Natural killer cell (primary cell): ENCODE measurements at regions not wholly inside any gene's neighbourhood (a gene's known extent, or its start where the extent isn't known, plus 50 kb on each side); places are given as distances from the start of the nearest gene placed in this dataset.

Experiments used
- ATAC-seq, 3 donors: fragments of 150-1000 bp in 2 of 3; fragments of 200-7000 bp in 1 of 3; cut with Tn5 transposase; 1 replicate in 1 of 3; 2 replicates in 2 of 3; pipeline ENCODE4 v1.10.0; 2021; ENCODE audit warnings: mild to moderate bottlenecking in 2 of 3, moderate library complexity in 2 of 3
- DNase-seq, 2 donors: peaks; one replicate each; pipeline versions ENCODE4 v3.0.0 to v3.0.0-alpha.2; 2013 to 2021; ENCODE audit warnings: mixed read lengths in 1 of 2
- H3K27ac ChIP-seq: one replicate; pipeline ENCODE4 v1.5.1; 2013; ENCODE audit warnings: mild to moderate bottlenecking, low read length
- H3K27me3 ChIP-seq: one replicate; pipeline ENCODE4 v1.6.1; 2013; ENCODE audit warnings: low read length; ENCODE audit not compliant: control insufficient read depth, insufficient read depth
- H3K36me3 ChIP-seq: one replicate; pipeline ENCODE4 v1.6.1; 2013; ENCODE audit warnings: low read length; ENCODE audit not compliant: control insufficient read depth, insufficient read depth
- H3K4me1 ChIP-seq: one replicate; pipeline ENCODE4 v1.6.1; 2013; ENCODE audit warnings: low read length; ENCODE audit not compliant: control insufficient read depth, insufficient read depth
- H3K4me3 ChIP-seq: one replicate; pipeline ENCODE4 v1.5.1; 2013; ENCODE audit warnings: low read length
- H3K9me3 ChIP-seq: one replicate; pipeline ENCODE4 v1.6.1; 2013; ENCODE audit warnings: low read length; ENCODE audit not compliant: control insufficient read depth, insufficient read depth
- H3K27ac Mint-ChIP-seq, 2 donors: one replicate each; pipeline ENCODE4 v1.8.0; 2022; ENCODE audit warnings: mild to moderate bottlenecking in 2 of 2, mixed read lengths in 2 of 2, moderate library complexity in 1 of 2
- H3K27me3 Mint-ChIP-seq, 2 donors: one replicate each; pipeline ENCODE4 v1.8.0; 2022; ENCODE audit warnings: low read depth in 2 of 2, mixed read lengths in 2 of 2
- H3K36me3 Mint-ChIP-seq: one replicate; pipeline ENCODE4 v1.8.0; 2022; ENCODE audit warnings: mixed read lengths
- H3K4me1 Mint-ChIP-seq, 2 donors: one replicate each; pipeline ENCODE4 v1.8.0; 2022; ENCODE audit warnings: mixed read lengths in 2 of 2
- H3K4me3 Mint-ChIP-seq: one replicate; pipeline ENCODE4 v1.8.0; 2022; ENCODE audit warnings: mild to moderate bottlenecking, moderate library complexity, mixed read lengths
- H3K9me3 Mint-ChIP-seq, 2 donors: one replicate each; pipeline ENCODE4 v1.8.0; 2022; ENCODE audit warnings: mixed read lengths in 2 of 2
- CTCF ChIP-seq: fragments of 200-600 bp; IDR thresholded peaks from one replicate; pipeline ENCODE4 v1.8.0; 2022; ENCODE audit warnings: antibody characterized with exemption
- WGBS: methylation state at CpG from one replicate; pipeline ENCODE4 v1.1.7; 2013; ENCODE audit warnings: missing lambda C conversion rate; ENCODE audit not compliant: insufficient coverage; 5-methylcytosine and 5-hydroxymethylcytosine counted together
- intact Hi-C: fragments of 100-400 bp; cut with micrococcal nuclease; formaldehyde crosslinking; loops from one replicate; pipeline ENCODE4 v1.14.2; 2022

- H3K27ac Mint-ChIP-seq: no peak overlapping the region
- Histone ChIP-seq H3K36me3 (no peaks in the 10 kb centered on the region), H3K27me3 (no peaks in the 10 kb centered on the region), H3K4me1 (no peaks in the 10 kb centered on the region), H3K9me3 (no peaks in the 10 kb centered on the region), H3K4me3 (no peak overlapping the region), H3K27ac (no peak overlapping the region)
- TF ChIP-seq CTCF: no peak
- H3K9me3 Mint-ChIP-seq: peaks cover 0 to 2% of the 10 kb centered on the region in 2 donors
- no peaks in the 10 kb centered on the region for H3K27me3 Mint-ChIP-seq
- H3K36me3 Mint-ChIP-seq: no peaks in the 10 kb centered on the region
- H3K4me3 Mint-ChIP-seq: no peak overlapping the region
- intact Hi-C loops: no loop called here
- WGBS: 97% methylated on average over 3 of the region's 4 CpGs
- DNase-seq (no peak), ATAC-seq (no peak)
- H3K4me1 Mint-ChIP-seq: no peaks in the 10 kb centered on the region
These were observed 206.7 kb downstream of the KIF21A start for GRCh38 chr12:39235990-39236767.

GRCh38 chr12:39230086-39230485 is 212.8 kb downstream of the KIF21A start:
- no peak overlapping the region for H3K27ac ChIP-seq
- H3K4me3 ChIP-seq: no peak overlapping the region
- Mint-ChIP-seq H3K27ac (no peak overlapping the region), H3K9me3 (peaks cover 0 to 2% of the 10 kb centered on the region in 2 donors), H3K4me1 (no peaks in the 10 kb centered on the region), H3K36me3 (no peaks in the 10 kb centered on the region), H3K4me3 (no peak overlapping the region), H3K27me3 (no peaks in the 10 kb centered on the region)
- no peaks in the 10 kb centered on the region for H3K36me3 ChIP-seq
- no peak for TF ChIP-seq CTCF
- H3K9me3 ChIP-seq: peaks cover under 1% of the 10 kb centered on the region
- 85% methylated on average over 3 of the region's 3 CpGs for WGBS
- no peak for ATAC-seq
- no peaks in the 10 kb centered on the region for H3K27me3 ChIP-seq
- no peak for DNase-seq
- H3K4me1 ChIP-seq: no peaks in the 10 kb centered on the region
- intact Hi-C loops: no loop called here

- Histone ChIP-seq H3K4me3 (no peak overlapping the region), H3K9me3 (peaks cover 8% of the 10 kb centered on the region), H3K27ac (no peak overlapping the region), H3K27me3 (no peaks in the 10 kb centered on the region), H3K36me3 (no peaks in the 10 kb centered on the region), H3K4me1 (no peaks in the 10 kb centered on the region)
- Mint-ChIP-seq H3K36me3 (no peaks in the 10 kb centered on the region), H3K27ac (no peak overlapping the region), H3K9me3 (peaks cover 4 to 5% of the 10 kb centered on the region in 2 donors), H3K27me3 (no peaks in the 10 kb centered on the region), H3K4me3 (no peak overlapping the region), H3K4me1 (no peaks in the 10 kb centered on the region)
- DNase-seq: no peak
- ATAC-seq: no peak
- intact Hi-C loops: no loop called here
- TF ChIP-seq CTCF: no peak
- no CpG with 5 or more reads among the region's 2 CpGs for WGBS
These were observed 215.7 kb downstream of the KIF21A start for GRCh38 chr12:39227218-39227617.

GRCh38 chr12:39224971-39225370 is 217.9 kb downstream of the KIF21A start:
- H3K4me3 Mint-ChIP-seq: no peak overlapping the region
- H3K27ac Mint-ChIP-seq: no peak overlapping the region
- Histone ChIP-seq H3K4me3 (no peak overlapping the region), H3K36me3 (no peaks in the 10 kb centered on the region), H3K27ac (no peak overlapping the region), H3K9me3 (peaks cover 8% of the 10 kb centered on the region), H3K27me3 (no peaks in the 10 kb centered on the region), H3K4me1 (no peaks in the 10 kb centered on the region)
- peaks cover 2 to 5% of the 10 kb centered on the region in 2 donors for H3K9me3 Mint-ChIP-seq
- intact Hi-C loops: no loop called here
- TF ChIP-seq CTCF: no peak
- DNase-seq (no peak), ATAC-seq (no peak)
- no peaks in the 10 kb centered on the region for H3K36me3 Mint-ChIP-seq
- no peaks in the 10 kb centered on the region for H3K27me3 Mint-ChIP-seq
- no peaks in the 10 kb centered on the region for H3K4me1 Mint-ChIP-seq
